Endothelial cell of umbilical vein (primary cell): ENCODE measurements at regions not wholly inside any gene's neighbourhood (a gene's known extent, or its start where the extent isn't known, plus 50 kb on each side); places are given as distances from the start of the nearest gene placed in this dataset.

Experiments
- BruUV-seq: library from RNA; stranded (reverse); fragments of 400-500 nt; replicated peaks from 2 replicates; lab custom pipeline; 2021; lab: Mats Ljungman, UMichigan
- CTCF ChIA-PET: fragments of 300-600, 350-600 bp; sonication (Branson Sonifier 250); formaldehyde crosslinking; loops from one replicate; lab custom pipeline; 2021; ENCODE audit warnings: antibody characterized with exemption, inconsistent platforms; lab: Charles Lee
- POLR2A ChIA-PET: fragments of 300-600, 350-600 bp; sonication (Branson Sonifier 250); formaldehyde crosslinking; loops from one replicate; lab custom pipeline; 2021; ENCODE audit warnings: antibody characterized with exemption, inconsistent platforms; lab: Charles Lee
- DNase-seq: peaks from one replicate; pipeline ENCODE4 v3.0.0-alpha.2; 2011; ENCODE audit warnings: low read depth, low spot score
- FAIRE-seq: peaks from 2 replicates; lab custom pipeline; 2011; peaks lifted over from hg19 to GRCh38; lab: Jason Lieb, UNC
- H2AFZ ChIP-seq: 2 replicates; pipeline ENCODE4 v1.6.0; 2012; ENCODE audit warnings: low read depth, low read length, control low read depth, inconsistent platforms
- H3K27ac ChIP-seq: 2 replicates; pipeline ENCODE4 v1.5.1; 2011; ENCODE audit warnings: low read depth, mild to moderate bottlenecking, control low read depth, low read length, moderate library complexity; ENCODE audit not compliant: insufficient read depth
- H3K27me3 ChIP-seq, 2 experiments: 2 replicates each; pipeline versions ENCODE4 v1.6.0 to v1.6.1; 2011; ENCODE audit warnings: low read length in 2 of 2, mixed read lengths in 1 of 2; ENCODE audit not compliant: control insufficient read depth in 2 of 2, insufficient read depth in 2 of 2
- H3K36me3 ChIP-seq, 2 experiments: 2 replicates in 1 of 2; 3 replicates in 1 of 2; pipeline ENCODE4 v1.5.1; 2011; ENCODE audit warnings: low read length in 2 of 2, mild to moderate bottlenecking in 1 of 2, moderate library complexity in 1 of 2; ENCODE audit not compliant: control insufficient read depth in 2 of 2, insufficient read depth in 2 of 2; ENCODE audit errors: extremely low read depth in 1 of 2
- H3K4me1 ChIP-seq: 3 replicates; pipeline ENCODE4 v1.5.1; 2011; ENCODE audit warnings: mild to moderate bottlenecking, low read length; ENCODE audit not compliant: control insufficient read depth, insufficient read depth; ENCODE audit errors: extremely low read depth
- H3K4me2 ChIP-seq: 2 replicates; pipeline ENCODE4 v1.6.1; 2011; ENCODE audit warnings: low read length, control low read depth, mixed read lengths; ENCODE audit not compliant: insufficient read depth
- H3K4me3 ChIP-seq, 3 experiments: fragments of 200-600 bp in 1 of 3; sonication (generic), shearing (Covaris generic) in 1 of 3; replicated peaks in 1 of 3; 2 replicates each; pipeline ENCODE4 v1.5.1; 2011 to 2016; ENCODE audit warnings: control low read depth in 3 of 3, low read length in 3 of 3, mild to moderate bottlenecking in 2 of 3, inconsistent platforms in 1 of 3, low read depth in 1 of 3, moderate library complexity in 1 of 3; ENCODE audit not compliant: insufficient read depth in 1 of 3
- H3K79me2 ChIP-seq: 2 replicates; pipeline ENCODE4 v1.6.0; 2012; ENCODE audit warnings: low read length, inconsistent platforms; ENCODE audit not compliant: control insufficient read depth, insufficient read depth
- H3K9ac ChIP-seq: replicated peaks from 2 replicates; pipeline ENCODE3; 2011; ENCODE audit warnings: low read length, control low read depth; ENCODE audit not compliant: insufficient read depth; ENCODE audit errors: extremely low read depth
- H3K9me1 ChIP-seq: replicated peaks from 3 replicates; pipeline ENCODE4 v1.6.0; 2011; ENCODE audit warnings: mild to moderate bottlenecking, low read length; ENCODE audit not compliant: control insufficient read depth, insufficient read depth; ENCODE audit errors: extremely low read depth
- H3K9me3 ChIP-seq: replicated peaks from 2 replicates; pipeline ENCODE4 v1.5.1; 2012; ENCODE audit warnings: low read length, inconsistent platforms; ENCODE audit not compliant: control insufficient read depth, insufficient read depth
- H4K20me1 ChIP-seq: replicated peaks from 2 replicates; pipeline ENCODE3; 2011; ENCODE audit warnings: mild to moderate bottlenecking, low read length; ENCODE audit not compliant: control insufficient read depth, insufficient read depth; ENCODE audit errors: extremely low read depth
- CTCF ChIP-seq, 2 donors: IDR thresholded peaks; 1 replicate in 1 of 2; 2 replicates in 1 of 2; pipeline ENCODE4 v1.5.1; 2011; ENCODE audit warnings: low read length in 2 of 2, mild to moderate bottlenecking in 2 of 2, moderate library complexity in 2 of 2, control low read depth in 1 of 2, inconsistent platforms in 1 of 2, low read depth in 1 of 2; ENCODE audit not compliant: insufficient read depth in 1 of 2; ENCODE audit errors: extremely low read depth in 1 of 2
- EZH2 ChIP-seq: IDR thresholded peaks from 2 replicates; pipeline ENCODE4 v1.6.1; 2012; ENCODE audit warnings: borderline replicate concordance, low read depth, mild to moderate bottlenecking, moderate library complexity, low read length, inconsistent platforms; ENCODE audit not compliant: severe bottlenecking
- FOS ChIP-seq: IDR thresholded peaks from 2 replicates; pipeline ENCODE4 v1.6.1; 2011; ENCODE audit warnings: mild to moderate bottlenecking, low read length, moderate library complexity, borderline replicate concordance; ENCODE audit not compliant: insufficient read depth
- GATA2 ChIP-seq: IDR thresholded peaks from 2 replicates; pipeline ENCODE4 v1.7.0; 2011; ENCODE audit warnings: low read depth, mild to moderate bottlenecking, moderate library complexity, mixed read lengths, low read length; ENCODE audit not compliant: insufficient read length, insufficient read depth
- JUN ChIP-seq: IDR thresholded peaks from 2 replicates; pipeline ENCODE4 v1.6.1; 2011; ENCODE audit warnings: borderline replicate concordance, low read depth; ENCODE audit not compliant: insufficient read length, insufficient read depth
- MAX ChIP-seq: IDR thresholded peaks from 2 replicates; pipeline ENCODE4 v1.6.1; 2011; ENCODE audit not compliant: insufficient read depth, insufficient read length
- MYC ChIP-seq: IDR thresholded peaks from one replicate; pipeline ENCODE4 v1.6.1; 2011; ENCODE audit warnings: mild to moderate bottlenecking, low read depth, low read length
- POLR2A ChIP-seq: IDR thresholded peaks from 2 replicates; pipeline ENCODE4 v1.6.1; 2012; ENCODE audit warnings: low read depth, mild to moderate bottlenecking, control low read depth, low read length
- POLR2AphosphoS5 ChIP-seq: IDR thresholded peaks from 2 replicates; pipeline ENCODE4 v1.6.1; 2012; ENCODE audit warnings: low read depth, mild to moderate bottlenecking, control low read depth, low read length, moderate library complexity; ENCODE audit not compliant: insufficient read depth
- dilution Hi-C: fragments of 300-500 bp; cut with MboI; formaldehyde crosslinking; loops from one replicate; pipeline ENCODE4 v1.15.0; 2019; ENCODE audit warnings: low sequenced_read_pairs; ENCODE audit not compliant: extremely low pct_ligation_motif_present
- intact Hi-C: fragments of 100-400 bp; cut with micrococcal nuclease; formaldehyde crosslinking; loops from one replicate; pipeline ENCODE4 v1.10.0; 2022

- Histone ChIP-seq H3K9ac (no peak overlapping the region), H3K9me1 (no peaks in the 10 kb centered on the region), H3K79me2 (no peaks in the 10 kb centered on the region), H3K27ac (no peak overlapping the region), H3K36me3 (no peaks in the 10 kb centered on the region), H3K4me1 (peaks cover 4% of the 10 kb centered on the region), H3K4me3 (no peak overlapping the region), H2AFZ (no peak overlapping the region), H3K4me2 (no peak overlapping the region), H3K27me3 (no peaks in the 10 kb centered on the region), H3K9me3 (no peaks in the 10 kb centered on the region), H4K20me1 (no peaks in the 10 kb centered on the region)
- no peak for TF ChIP-seq POLR2AphosphoS5
- TF ChIP-seq POLR2A: no peak
- TF ChIP-seq FOS: no peak
- TF ChIP-seq GATA2: no peak
- TF ChIP-seq MAX: no peak
- TF ChIP-seq MYC: no peak
- TF ChIP-seq JUN: no peak
- TF ChIP-seq EZH2: no peak
- no peak for TF ChIP-seq CTCF (IDR thresholded peaks at IDR 0.05; ENCODE audit: extremely low read depth in 1 of 2, insufficient read depth in 1 of 2, low read depth in 1 of 2, low read length in 2 of 2)
- dilution Hi-C loops (no loop called here), intact Hi-C loops (no loop called here)
- FAIRE-seq (no peak), DNase-seq (no peak)
- ChIA-PET CTCF (interaction anchor here (1.1 to 6.3 kb wide), 3 partner anchors 9 to 1225 kb away, joined by 4 to 60 read pairs (median 12); no protein-coding TSS in a partner anchor), POLR2A (no interaction called here)
- BruUV-seq: no TSS peak
Measured at GRCh38 chr12:92606956-92607355, 95.8 kb upstream of the PLEKHG7 start.
